OCI-LY7 (cell line): ENCODE measurements at regions not wholly inside any gene's neighbourhood (a gene's known extent, or its start where the extent isn't known, plus 50 kb on each side); places are given as distances from the start of the nearest gene placed in this dataset.

Experiments used
- BruUV-seq: library from RNA; stranded (reverse); fragments of 400-500 nt; replicated peaks from 2 replicates; lab custom pipeline; 2021; lab: Mats Ljungman, UMichigan
- CTCF ChIA-PET: fragments of 300-600 bp; sonication (Branson Sonifier 250); formaldehyde crosslinking; loops from one replicate; lab custom pipeline; 2022; ENCODE audit warnings: antibody characterized with exemption; ENCODE audit not compliant: unreplicated experiment; lab: Charles Lee
- POLR2A ChIA-PET: fragments of 300-600 bp; sonication (Branson Sonifier 250); formaldehyde crosslinking; loops from one replicate; lab custom pipeline; 2022; ENCODE audit warnings: antibody characterized with exemption; lab: Charles Lee
- DNase-seq: peaks from one replicate; pipeline ENCODE4 v3.0.0-alpha.2; 2015; ENCODE audit warnings: low spot score
- H2AFZ ChIP-seq: fragments of 200-600 bp; sonication (generic), shearing (Covaris generic); 2 replicates; pipeline ENCODE4 v1.6.1; 2014; ENCODE audit warnings: mild to moderate bottlenecking, antibody characterized with exemption, low read length, moderate library complexity
- H3K27ac ChIP-seq: fragments of 200-600 bp; sonication (generic); 2 replicates; pipeline ENCODE4 v1.5.1; 2014; ENCODE audit warnings: mixed run types, low read depth, mild to moderate bottlenecking, moderate library complexity, low read length, inconsistent platforms; ENCODE audit not compliant: poor library complexity, severe bottlenecking
- H3K36me3 ChIP-seq: fragments of 200-600 bp; sonication (generic); 2 replicates; pipeline ENCODE4 v1.6.1; 2014; ENCODE audit warnings: mild to moderate bottlenecking, antibody characterized with exemption, low read length, moderate library complexity, mixed read lengths; ENCODE audit not compliant: insufficient read depth
- H3K4me1 ChIP-seq: fragments of 200-600 bp; sonication (generic); 2 replicates; pipeline ENCODE4 v1.5.1; 2014; ENCODE audit warnings: mild to moderate bottlenecking, low read length; ENCODE audit not compliant: insufficient read depth, poor library complexity, severe bottlenecking
- H3K4me2 ChIP-seq: fragments of 200-600 bp; sonication (generic); 2 replicates; pipeline ENCODE4 v1.6.1; 2014; ENCODE audit warnings: mild to moderate bottlenecking, low read length
- H3K4me3 ChIP-seq: fragments of 200-600 bp; sonication (generic); 2 replicates; pipeline ENCODE4 v1.5.1; 2014; ENCODE audit warnings: mild to moderate bottlenecking, low read depth, low read length; ENCODE audit not compliant: poor library complexity, severe bottlenecking
- H3K79me2 ChIP-seq: fragments of 200-600 bp; sonication (generic); 2 replicates; pipeline ENCODE4 v1.6.1; 2016; ENCODE audit warnings: low read depth, mild to moderate bottlenecking, low read length, moderate library complexity, mixed read lengths; ENCODE audit not compliant: insufficient read depth
- H3K9me2 ChIP-seq: fragments of 200-600 bp; sonication (generic); 2 replicates; pipeline ENCODE4 v1.6.1; 2016; ENCODE audit warnings: mild to moderate bottlenecking, low read length, mixed read lengths; ENCODE audit not compliant: insufficient read depth
- H3K9me3 ChIP-seq: fragments of 200-600 bp; sonication (generic); 2 replicates; pipeline ENCODE4 v1.6.1; 2014; ENCODE audit warnings: mild to moderate bottlenecking, mixed run types, low read length, mixed read lengths
- H4K20me1 ChIP-seq: fragments of 200-600 bp; sonication (generic); 2 replicates; pipeline ENCODE4 v1.6.1; 2014; ENCODE audit warnings: mild to moderate bottlenecking, antibody characterized with exemption, low read length, moderate library complexity, mixed read lengths; ENCODE audit not compliant: insufficient read depth
- EZH2phosphoT487 ChIP-seq: fragments of 200-600 bp; sonication (generic); IDR thresholded peaks from 2 replicates; pipeline ENCODE4 v1.6.1; 2018; ENCODE audit warnings: low read depth, borderline replicate concordance, mild to moderate bottlenecking, mixed run types, antibody characterized with exemption, low read length, moderate library complexity, mixed read lengths
- intact Hi-C: fragments of 100-400 bp; cut with micrococcal nuclease; formaldehyde crosslinking; loops from one replicate; pipeline ENCODE4 v1.10.0; 2022; ENCODE audit not compliant: unreplicated experiment
- TF ChIP-seq, protein P1 (sequence below): fragments of 200-600 bp; sonication (generic); conservative IDR thresholded peaks from 2 replicates; pipeline ENCODE4 v1.5.1; 2014; ENCODE audit warnings: mild to moderate bottlenecking, antibody characterized with exemption, low read length, moderate library complexity, mixed read lengths

- TF ChIP-seq EZH2phosphoT487, result no peak
- TF ChIP-seq, protein P1, sequence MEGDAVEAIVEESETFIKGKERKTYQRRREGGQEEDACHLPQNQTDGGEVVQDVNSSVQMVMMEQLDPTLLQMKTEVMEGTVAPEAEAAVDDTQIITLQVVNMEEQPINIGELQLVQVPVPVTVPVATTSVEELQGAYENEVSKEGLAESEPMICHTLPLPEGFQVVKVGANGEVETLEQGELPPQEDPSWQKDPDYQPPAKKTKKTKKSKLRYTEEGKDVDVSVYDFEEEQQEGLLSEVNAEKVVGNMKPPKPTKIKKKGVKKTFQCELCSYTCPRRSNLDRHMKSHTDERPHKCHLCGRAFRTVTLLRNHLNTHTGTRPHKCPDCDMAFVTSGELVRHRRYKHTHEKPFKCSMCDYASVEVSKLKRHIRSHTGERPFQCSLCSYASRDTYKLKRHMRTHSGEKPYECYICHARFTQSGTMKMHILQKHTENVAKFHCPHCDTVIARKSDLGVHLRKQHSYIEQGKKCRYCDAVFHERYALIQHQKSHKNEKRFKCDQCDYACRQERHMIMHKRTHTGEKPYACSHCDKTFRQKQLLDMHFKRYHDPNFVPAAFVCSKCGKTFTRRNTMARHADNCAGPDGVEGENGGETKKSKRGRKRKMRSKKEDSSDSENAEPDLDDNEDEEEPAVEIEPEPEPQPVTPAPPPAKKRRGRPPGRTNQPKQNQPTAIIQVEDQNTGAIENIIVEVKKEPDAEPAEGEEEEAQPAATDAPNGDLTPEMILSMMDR, result no peak
- Histone ChIP-seq H3K4me3 (no peak overlapping the region), H3K9me2 (no peaks in the 10 kb centered on the region), H3K79me2 (no peaks in the 10 kb centered on the region), H3K4me1 (no peaks in the 10 kb centered on the region), H3K4me2 (no peak overlapping the region), H2AFZ (no peak overlapping the region), H3K36me3 (no peaks in the 10 kb centered on the region), H3K27ac (no peak overlapping the region), H4K20me1 (no peaks in the 10 kb centered on the region), H3K9me3 (no peaks in the 10 kb centered on the region)
- no TSS peak for BruUV-seq
- POLR2A ChIA-PET, result interaction anchor here (0.6 to 1.1 kb wide), 4 partner anchors 9 to 1671 kb away, joined by 3 read pairs; no protein-coding TSS in a partner anchor
- intact Hi-C loops, result no loop called here
- DNase-seq, result no peak
- CTCF ChIA-PET, result no interaction called here
Measured at GRCh38 chr3:178419071-178419470, 117.2 kb upstream of the KCNMB2 start.

DNA sequence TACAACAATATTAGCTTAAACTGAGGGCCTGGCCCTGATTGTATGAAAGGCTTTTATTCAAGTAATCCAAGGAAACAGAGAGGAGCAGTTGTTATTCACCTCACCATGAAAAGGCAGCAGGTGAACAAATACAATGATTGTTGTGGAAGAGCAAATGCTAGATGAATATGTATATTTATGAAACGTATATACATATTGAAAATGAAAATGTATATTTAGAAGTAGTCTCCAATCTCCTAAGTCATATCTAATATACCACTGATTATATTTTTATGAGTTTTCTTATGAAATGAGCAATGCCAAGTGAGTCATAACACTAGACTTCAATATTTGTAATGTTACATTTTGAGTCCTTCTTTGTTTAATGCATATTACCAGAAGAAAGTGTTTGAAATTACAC is 116.2 kb upstream of the KCNMB2 start:
- ChIA-PET POLR2A (interaction anchor here (0.6 to 1.2 kb wide), 3 partner anchors 8 to 303 kb away, joined by 3 read pairs; no protein-coding TSS in a partner anchor), CTCF (no interaction called here)
- H2AFZ ChIP-seq, result no peak overlapping the region
- H3K9me2 ChIP-seq, result no peaks in the 10 kb centered on the region
- no TSS peak for BruUV-seq
- no peaks in the 10 kb centered on the region for H3K79me2 ChIP-seq
- H3K4me3 ChIP-seq, result no peak overlapping the region
- no peak overlapping the region for H3K4me2 ChIP-seq
- DNase-seq, result no peak
- TF ChIP-seq, protein P1, result no peak
- no peak for TF ChIP-seq EZH2phosphoT487
- H3K4me1 ChIP-seq, result no peaks in the 10 kb centered on the region
- intact Hi-C loops, result no loop called here
- no peak overlapping the region for H3K27ac ChIP-seq
- H3K36me3 ChIP-seq, result no peaks in the 10 kb centered on the region
- H4K20me1 ChIP-seq, result no peaks in the 10 kb centered on the region
- H3K9me3 ChIP-seq, result no peaks in the 10 kb centered on the region

DNA sequence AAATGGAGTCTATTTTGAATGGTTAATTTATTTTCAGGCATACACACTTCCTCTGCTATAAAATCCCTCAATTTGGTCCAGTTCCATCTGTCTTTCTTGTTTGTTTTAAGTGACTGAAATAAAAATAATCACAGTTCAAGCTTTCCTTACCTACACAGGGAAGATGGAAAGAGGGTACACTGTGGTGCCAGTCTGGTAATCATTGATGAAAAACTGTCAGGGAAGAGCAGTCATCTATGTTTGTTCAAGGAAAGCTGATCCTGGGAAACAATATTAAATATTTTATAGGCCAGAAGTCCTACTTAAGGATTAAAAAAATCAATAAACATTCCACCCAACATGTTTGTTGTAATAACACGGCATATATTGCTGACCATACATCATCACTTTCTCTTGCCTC is 115.2 kb upstream of the KCNMB2 start:
- H3K4me3 ChIP-seq, result no peak overlapping the region
- H3K79me2 ChIP-seq, result no peaks in the 10 kb centered on the region
- H3K9me3 ChIP-seq, result no peaks in the 10 kb centered on the region
- H2AFZ ChIP-seq, result no peak overlapping the region
- no peak for DNase-seq
- H3K9me2 ChIP-seq, result no peaks in the 10 kb centered on the region
- no peak overlapping the region for H3K4me2 ChIP-seq
- no peaks in the 10 kb centered on the region for H3K4me1 ChIP-seq
- H3K27ac ChIP-seq, result no peak overlapping the region
- TF ChIP-seq, protein P1, result no peak
- TF ChIP-seq EZH2phosphoT487, result no peak
- ChIA-PET POLR2A (interaction anchor here (0.6 to 1.2 kb wide), 2 partner anchors 14 to 304 kb away, joined by 3 read pairs; no protein-coding TSS in a partner anchor), CTCF (no interaction called here)
- no peaks in the 10 kb centered on the region for H4K20me1 ChIP-seq
- H3K36me3 ChIP-seq, result no peaks in the 10 kb centered on the region
- BruUV-seq, result no TSS peak
- intact Hi-C loops, result no loop called here
